CD14-positive monocyte (primary cell): ENCODE measurements at regions not wholly inside any gene's neighbourhood (a gene's known extent, or its start where the extent isn't known, plus 50 kb on each side); places are given as distances from the start of the nearest gene placed in this dataset.

Source experiments
- DNase-seq, 3 donors: peaks; one replicate each; pipeline ENCODE4 v3.0.0-alpha.2; 2011 to 2022
- H2AFZ ChIP-seq: 2 replicates; pipeline ENCODE4 v1.6.0; 2012; ENCODE audit warnings: mild to moderate bottlenecking, low read depth, low read length, inconsistent platforms; ENCODE audit not compliant: insufficient read depth, poor library complexity, severe bottlenecking
- H3K27ac ChIP-seq, 2 donors: 1 replicate in 1 of 2; 2 replicates in 1 of 2; pipeline ENCODE4 v1.5.1; 2012 to 2013; ENCODE audit warnings: low read length in 2 of 2, control low read depth in 1 of 2, inconsistent platforms in 1 of 2, low read depth in 1 of 2, mild to moderate bottlenecking in 1 of 2
- H3K27me3 ChIP-seq, 2 donors: one replicate each; pipeline versions ENCODE4 v1.6.0 to v1.6.1; 2011 to 2013; ENCODE audit warnings: low read length in 2 of 2; ENCODE audit not compliant: control insufficient read depth in 2 of 2, insufficient read depth in 2 of 2
- H3K36me3 ChIP-seq, 2 donors: replicated peaks in 1 of 2; 1 replicate in 1 of 2; 2 replicates in 1 of 2; pipeline versions ENCODE4 v1.5.1 to v1.6.1; 2012 to 2013; ENCODE audit warnings: low read length in 2 of 2, control low read depth in 1 of 2, inconsistent platforms in 1 of 2, mild to moderate bottlenecking in 1 of 2; ENCODE audit not compliant: insufficient read depth in 2 of 2, control insufficient read depth in 1 of 2
- H3K4me1 ChIP-seq, 2 donors: 1 replicate in 1 of 2; 2 replicates in 1 of 2; pipeline versions ENCODE4 v1.5.1 to v1.6.1; 2012 to 2013; ENCODE audit warnings: low read length in 2 of 2, control low read depth in 1 of 2, inconsistent platforms in 1 of 2, mild to moderate bottlenecking in 1 of 2, moderate library complexity in 1 of 2; ENCODE audit not compliant: insufficient read depth in 2 of 2, control insufficient read depth in 1 of 2
- H3K4me2 ChIP-seq: replicated peaks from 2 replicates; pipeline ENCODE3; 2012; ENCODE audit warnings: low read length, moderate library complexity, mild to moderate bottlenecking; ENCODE audit not compliant: poor library complexity, severe bottlenecking; ENCODE audit errors: extremely low read depth
- H3K4me3 ChIP-seq, 3 experiments: fragments of 200-600 bp in 1 of 3; sonication (generic) in 1 of 3; replicated peaks in 1 of 3; 1 replicate in 2 of 3; 2 replicates in 1 of 3; pipeline ENCODE4 v1.5.1; 2011 to 2013; ENCODE audit warnings: low read length in 3 of 3, mild to moderate bottlenecking in 3 of 3, control low read depth in 2 of 3, low read depth in 2 of 3, inconsistent platforms in 1 of 3, moderate library complexity in 1 of 3
- H3K79me2 ChIP-seq: 2 replicates; pipeline ENCODE4 v1.6.0; 2012; ENCODE audit warnings: mild to moderate bottlenecking, control low read depth, inconsistent platforms, low read length, moderate library complexity; ENCODE audit not compliant: insufficient read depth
- H3K9ac ChIP-seq: 2 replicates; pipeline ENCODE4 v1.6.0; 2017; ENCODE audit warnings: low read length, mild to moderate bottlenecking; ENCODE audit not compliant: insufficient read depth, poor library complexity, severe bottlenecking
- H3K9me3 ChIP-seq, 2 donors: replicated peaks in 1 of 2; 1 replicate in 1 of 2; 2 replicates in 1 of 2; pipeline versions ENCODE4 v1.5.1 to v1.6.1; 2012 to 2013; ENCODE audit warnings: low read length in 2 of 2, control low read depth in 1 of 2; ENCODE audit not compliant: control insufficient read depth in 1 of 2, insufficient read depth in 1 of 2
- H4K20me1 ChIP-seq: 2 replicates; pipeline ENCODE4 v1.6.0; 2012; ENCODE audit warnings: mild to moderate bottlenecking, low read length, control low read depth, moderate library complexity; ENCODE audit not compliant: insufficient read depth
- H3K27ac Mint-ChIP-seq, 7 donors: one replicate each; pipeline ENCODE4 v1.8.0; 2020; ENCODE audit warnings: mild to moderate bottlenecking in 7 of 7, mixed read lengths in 7 of 7, moderate library complexity in 6 of 7, inconsistent platforms in 2 of 7
- H3K27me3 Mint-ChIP-seq, 3 donors: one replicate each; pipeline ENCODE4 v1.8.0; 2021 to 2022; ENCODE audit warnings: low read depth in 3 of 3, mild to moderate bottlenecking in 3 of 3, mixed read lengths in 3 of 3, moderate library complexity in 3 of 3, inconsistent platforms in 1 of 3
- H3K36me3 Mint-ChIP-seq, 2 donors: one replicate each; pipeline ENCODE4 v1.8.0; 2020; ENCODE audit warnings: mixed read lengths in 2 of 2, inconsistent platforms in 1 of 2, mild to moderate bottlenecking in 1 of 2
- H3K4me1 Mint-ChIP-seq: one replicate; pipeline ENCODE4 v1.8.0; 2020; ENCODE audit warnings: mild to moderate bottlenecking, mixed read lengths
- H3K4me3 Mint-ChIP-seq, 2 donors: one replicate each; pipeline ENCODE4 v1.8.0; 2020; ENCODE audit warnings: mild to moderate bottlenecking in 2 of 2, mixed read lengths in 2 of 2, moderate library complexity in 1 of 2
- H3K9me3 Mint-ChIP-seq, 7 donors: one replicate each; pipeline ENCODE4 v1.8.0; 2020 to 2022; ENCODE audit warnings: mixed read lengths in 7 of 7, mild to moderate bottlenecking in 6 of 7, moderate library complexity in 6 of 7, inconsistent platforms in 2 of 7
- WGBS: methylation state at CpG from one replicate; pipeline ENCODE4 v1.1.5; 2013; ENCODE audit warnings: missing lambda C conversion rate; ENCODE audit not compliant: insufficient coverage; 5-methylcytosine and 5-hydroxymethylcytosine counted together
- intact Hi-C, 2 donors: fragments of 100-400 bp; cut with micrococcal nuclease; formaldehyde crosslinking; loops; one replicate each; pipeline versions ENCODE4 v1.15.0 to v1.15.1; 2023
- TF ChIP-seq, protein P1 (sequence below): fragments of 200-600 bp; IDR thresholded peaks from one replicate; pipeline ENCODE4 v1.8.0; 2022; ENCODE audit warnings: antibody characterized with exemption, mild to moderate bottlenecking

DNA sequence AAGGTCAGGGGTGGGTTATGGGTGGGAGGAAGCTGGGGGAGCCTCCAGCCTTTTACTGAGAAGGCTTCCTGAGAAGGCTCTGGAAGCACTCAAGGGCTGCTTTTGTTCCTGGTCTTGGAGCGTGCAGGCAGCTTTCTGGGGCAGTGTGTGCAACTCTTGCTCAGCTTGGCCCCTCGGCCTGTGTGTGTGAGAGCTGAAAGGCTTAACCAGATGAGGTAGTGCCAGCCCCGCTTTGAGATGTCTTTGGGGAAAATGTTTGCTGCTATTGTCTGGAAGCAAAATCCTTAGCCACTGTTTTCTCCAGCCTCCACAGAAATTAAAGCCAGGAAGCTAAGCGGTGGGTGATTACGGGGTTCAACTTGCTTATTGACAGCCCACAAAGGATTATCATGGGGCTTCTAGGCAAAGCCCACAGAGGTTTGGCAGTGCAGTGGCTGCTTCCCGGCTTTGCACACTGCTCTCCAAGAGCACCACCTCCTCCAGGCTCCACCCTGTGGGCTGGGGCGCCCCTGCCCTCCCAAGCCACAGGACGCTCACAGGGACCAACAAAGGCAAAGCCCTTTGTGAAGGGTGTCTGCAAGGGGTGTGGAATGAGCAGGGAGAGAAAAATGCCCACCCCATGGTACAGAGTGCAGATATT, 121.7 kb upstream of the TLE3 start:
- H3K36me3 Mint-ChIP-seq: no peaks in the 10 kb centered on the region
- no peak for DNase-seq
- H3K4me1 Mint-ChIP-seq: peaks cover 10% of the 10 kb centered on the region
- H2AFZ ChIP-seq: no peak overlapping the region
- no peaks in the 10 kb centered on the region for H3K79me2 ChIP-seq
- no peaks in the 10 kb centered on the region for H3K9me3 ChIP-seq
- H3K36me3 ChIP-seq: no peaks in the 10 kb centered on the region
- peaks cover 0 to 6% of the 10 kb centered on the region in 2 donors for H3K4me1 ChIP-seq
- H3K9ac ChIP-seq: no peak overlapping the region
- H3K27ac ChIP-seq: no peak overlapping the region
- no peak overlapping the region for H3K4me3 Mint-ChIP-seq
- no peak overlapping the region for H3K27ac Mint-ChIP-seq
- H4K20me1 ChIP-seq: no peaks in the 10 kb centered on the region
- H3K27me3 Mint-ChIP-seq: peaks cover 0 to 6% (median 2%) of the 10 kb centered on the region in 3 donors
- WGBS: 85% methylated on average over 4 of the region's 8 CpGs
- no peaks in the 10 kb centered on the region for H3K9me3 Mint-ChIP-seq
- TF ChIP-seq, protein P1, sequence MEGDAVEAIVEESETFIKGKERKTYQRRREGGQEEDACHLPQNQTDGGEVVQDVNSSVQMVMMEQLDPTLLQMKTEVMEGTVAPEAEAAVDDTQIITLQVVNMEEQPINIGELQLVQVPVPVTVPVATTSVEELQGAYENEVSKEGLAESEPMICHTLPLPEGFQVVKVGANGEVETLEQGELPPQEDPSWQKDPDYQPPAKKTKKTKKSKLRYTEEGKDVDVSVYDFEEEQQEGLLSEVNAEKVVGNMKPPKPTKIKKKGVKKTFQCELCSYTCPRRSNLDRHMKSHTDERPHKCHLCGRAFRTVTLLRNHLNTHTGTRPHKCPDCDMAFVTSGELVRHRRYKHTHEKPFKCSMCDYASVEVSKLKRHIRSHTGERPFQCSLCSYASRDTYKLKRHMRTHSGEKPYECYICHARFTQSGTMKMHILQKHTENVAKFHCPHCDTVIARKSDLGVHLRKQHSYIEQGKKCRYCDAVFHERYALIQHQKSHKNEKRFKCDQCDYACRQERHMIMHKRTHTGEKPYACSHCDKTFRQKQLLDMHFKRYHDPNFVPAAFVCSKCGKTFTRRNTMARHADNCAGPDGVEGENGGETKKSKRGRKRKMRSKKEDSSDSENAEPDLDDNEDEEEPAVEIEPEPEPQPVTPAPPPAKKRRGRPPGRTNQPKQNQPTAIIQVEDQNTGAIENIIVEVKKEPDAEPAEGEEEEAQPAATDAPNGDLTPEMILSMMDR: no peak
- no peak overlapping the region for H3K4me3 ChIP-seq
- intact Hi-C loops: no loop called here
- H3K27me3 ChIP-seq: no peaks in the 10 kb centered on the region
- no peak overlapping the region for H3K4me2 ChIP-seq

DNA sequence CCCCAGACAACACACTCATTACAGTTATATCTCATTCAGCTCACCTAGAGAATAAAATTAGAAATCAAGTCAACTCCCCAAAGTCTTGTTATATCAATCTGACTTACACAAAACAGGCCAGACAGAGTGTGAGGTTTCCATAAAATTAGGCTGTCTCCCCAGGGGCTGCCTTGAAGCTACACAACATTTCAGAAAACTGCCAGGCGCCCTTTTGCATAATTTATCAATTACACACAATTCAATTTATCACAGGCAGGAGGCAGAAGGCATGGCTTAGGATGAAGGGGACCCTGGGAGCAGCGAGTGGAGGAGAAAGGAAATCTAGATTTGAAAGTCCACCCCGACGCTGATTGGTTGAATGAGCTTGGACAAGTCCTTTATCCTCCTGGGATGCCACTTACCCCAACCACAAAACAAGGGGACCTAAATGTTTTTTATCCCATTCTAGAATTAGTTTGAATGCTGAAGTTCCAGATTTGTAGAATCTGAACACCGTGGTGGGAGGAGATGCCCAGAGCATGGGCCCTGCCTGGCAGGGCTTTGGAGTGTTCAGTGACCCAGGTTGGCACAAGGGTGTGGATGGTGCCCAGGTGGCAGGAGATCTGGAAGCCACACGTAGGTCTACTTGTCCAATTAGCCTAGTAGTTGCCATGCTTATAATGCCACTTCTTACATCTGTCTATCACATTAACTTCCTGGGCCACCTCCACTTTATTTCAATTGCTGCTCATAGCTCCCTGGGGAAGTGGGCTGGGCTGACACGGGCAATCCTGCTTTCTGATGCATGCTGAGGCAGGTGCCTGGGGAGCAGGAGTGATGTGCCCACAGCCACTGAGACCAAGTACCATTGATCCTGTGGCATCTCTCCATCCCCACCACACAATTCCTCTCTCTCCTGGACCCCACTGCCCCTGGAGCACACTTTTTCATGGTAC, 119.8 kb upstream of the TLE3 start:
- Histone ChIP-seq H3K27ac (no peak overlapping the region), H3K36me3 (no peaks in the 10 kb centered on the region), H2AFZ (no peak overlapping the region), H3K4me2 (no peak overlapping the region), H3K79me2 (no peaks in the 10 kb centered on the region), H3K9ac (no peak overlapping the region), H3K4me3 (no peak overlapping the region), H3K27me3 (no peaks in the 10 kb centered on the region), H3K9me3 (no peaks in the 10 kb centered on the region), H3K4me1 (no peaks in the 10 kb centered on the region), H4K20me1 (no peaks in the 10 kb centered on the region)
- Mint-ChIP-seq H3K4me1 (no peaks in the 10 kb centered on the region), H3K4me3 (no peak overlapping the region), H3K27ac (no peak overlapping the region), H3K9me3 (no peaks in the 10 kb centered on the region), H3K36me3 (no peaks in the 10 kb centered on the region), H3K27me3 (peaks cover 0 to 7% (median 2%) of the 10 kb centered on the region in 3 donors)
- TF ChIP-seq, protein P1: no peak
- intact Hi-C loops: no loop called here
- no peak for DNase-seq
- 92% methylated on average over 2 of the region's 7 CpGs for WGBS
